ENCODE measurements at regions not wholly inside any gene's neighbourhood (a gene's known extent, or its start where the extent isn't known, plus 50 kb on each side); places are given as distances from the start of the nearest gene placed in this dataset.

DNA sequence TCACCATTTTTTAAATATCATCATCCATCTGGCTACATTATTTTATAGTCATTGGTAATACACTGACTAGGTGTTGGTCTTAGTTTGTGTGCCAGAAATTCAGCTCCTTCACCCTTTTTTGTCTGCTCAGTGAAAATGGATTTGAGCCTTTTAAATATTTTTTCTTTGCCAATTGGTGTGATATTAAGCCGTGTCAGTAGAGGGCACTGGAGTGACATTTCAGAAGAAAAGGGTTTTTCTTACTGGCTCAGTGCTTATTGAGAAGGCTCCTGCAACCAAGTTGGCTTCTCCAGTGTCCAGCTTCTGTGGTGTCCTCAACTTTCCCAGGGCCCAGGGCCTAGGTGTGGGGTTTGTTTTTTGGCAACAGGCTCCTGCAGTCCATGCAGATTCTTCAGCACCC is 546.6 kb downstream of the DACH1 start (continued):
- TF ChIP-seq, protein P1, sequence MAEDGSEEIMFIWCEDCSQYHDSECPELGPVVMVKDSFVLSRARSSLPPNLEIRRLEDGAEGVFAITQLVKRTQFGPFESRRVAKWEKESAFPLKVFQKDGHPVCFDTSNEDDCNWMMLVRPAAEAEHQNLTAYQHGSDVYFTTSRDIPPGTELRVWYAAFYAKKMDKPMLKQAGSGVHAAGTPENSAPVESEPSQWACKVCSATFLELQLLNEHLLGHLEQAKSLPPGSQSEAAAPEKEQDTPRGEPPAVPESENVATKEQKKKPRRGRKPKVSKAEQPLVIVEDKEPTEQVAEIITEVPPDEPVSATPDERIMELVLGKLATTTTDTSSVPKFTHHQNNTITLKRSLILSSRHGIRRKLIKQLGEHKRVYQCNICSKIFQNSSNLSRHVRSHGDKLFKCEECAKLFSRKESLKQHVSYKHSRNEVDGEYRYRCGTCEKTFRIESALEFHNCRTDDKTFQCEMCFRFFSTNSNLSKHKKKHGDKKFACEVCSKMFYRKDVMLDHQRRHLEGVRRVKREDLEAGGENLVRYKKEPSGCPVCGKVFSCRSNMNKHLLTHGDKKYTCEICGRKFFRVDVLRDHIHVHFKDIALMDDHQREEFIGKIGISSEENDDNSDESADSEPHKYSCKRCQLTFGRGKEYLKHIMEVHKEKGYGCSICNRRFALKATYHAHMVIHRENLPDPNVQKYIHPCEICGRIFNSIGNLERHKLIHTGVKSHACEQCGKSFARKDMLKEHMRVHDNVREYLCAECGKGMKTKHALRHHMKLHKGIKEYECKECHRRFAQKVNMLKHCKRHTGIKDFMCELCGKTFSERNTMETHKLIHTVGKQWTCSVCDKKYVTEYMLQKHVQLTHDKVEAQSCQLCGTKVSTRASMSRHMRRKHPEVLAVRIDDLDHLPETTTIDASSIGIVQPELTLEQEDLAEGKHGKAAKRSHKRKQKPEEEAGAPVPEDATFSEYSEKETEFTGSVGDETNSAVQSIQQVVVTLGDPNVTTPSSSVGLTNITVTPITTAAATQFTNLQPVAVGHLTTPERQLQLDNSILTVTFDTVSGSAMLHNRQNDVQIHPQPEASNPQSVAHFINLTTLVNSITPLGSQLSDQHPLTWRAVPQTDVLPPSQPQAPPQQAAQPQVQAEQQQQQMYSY (CRISPR knock-in tag; IDR thresholded peaks at IDR 0.05): no peak
- TF ChIP-seq MAFF (IDR thresholded peaks at IDR 0.05; ENCODE audit: low read depth, low read length): 0 out of 2 replicates have a peak, but pooled peaks have one; percentile 28
- no peak for TF ChIP-seq KDM4B (CRISPR knock-in tag; IDR thresholded peaks at IDR 0.05)

DNA sequence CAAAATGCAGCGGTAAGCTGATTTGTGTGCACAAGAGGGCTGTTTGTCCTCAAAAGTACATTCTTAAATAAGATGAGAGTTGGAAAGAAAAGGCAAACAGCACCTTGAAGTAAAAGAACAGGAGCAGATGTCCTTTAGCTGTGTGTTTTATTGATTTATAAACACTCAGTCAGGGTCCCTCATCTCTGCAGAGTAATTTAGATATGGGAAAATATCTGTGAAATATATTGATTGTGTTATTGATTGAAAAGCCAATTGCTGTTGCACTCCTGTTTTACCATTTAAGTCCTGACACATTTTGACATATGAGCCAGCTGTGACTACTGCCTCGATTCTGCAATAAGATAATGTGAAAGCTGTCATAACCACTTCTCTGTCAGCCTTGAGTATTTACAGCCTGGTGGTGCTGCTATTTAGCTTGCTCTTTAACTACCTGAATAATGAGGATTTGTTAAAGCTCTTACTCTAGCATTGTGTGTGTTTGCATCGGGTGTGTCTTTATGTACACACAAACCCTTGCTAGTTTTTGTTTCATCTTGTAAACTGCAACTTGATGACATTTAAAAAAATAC is 550.1 kb downstream of the DACH1 start:
- in situ Hi-C loops (cut with HindIII; ENCODE audit: extremely low pct_ligation_motif_present, low pct_unique_long_range_greater_than_20kb): loop anchor here (25.0 kb wide), 1 partner anchor 570 kb away; no protein-coding TSS in a partner anchor
- CTCF ChIA-PET (ENCODE audit: low intra/inter-chr PET ratio, low total read pairs): no interaction called here
- H3K4me1 ChIP-seq (ENCODE audit: insufficient read depth, low read length): no peaks in the 10 kb centered on the region
- H3K27me3 ChIP-seq (ENCODE audit: control insufficient read depth in 1 of 2, insufficient read depth in 2 of 2, low read length in 2 of 2): no peaks in the 10 kb centered on the region
- no peaks in the 10 kb centered on the region for H3K36me3 ChIP-seq (replicated peaks in 1 of 2; ENCODE audit: control insufficient read depth in 1 of 2, insufficient read depth in 2 of 2, low read length in 2 of 2)
- no peaks in the 10 kb centered on the region for H4K20me1 ChIP-seq (ENCODE audit: insufficient read depth, low read length)
- no peaks in the 10 kb centered on the region for H3K79me2 ChIP-seq (ENCODE audit: insufficient read depth, low read length)
- H3K9me3 ChIP-seq (ENCODE audit: low read length): no peaks in the 10 kb centered on the region
- FAIRE-seq (no peak), DNase-seq (ENCODE audit: low spot score) (no peak), ATAC-seq (no peak)
- no peak overlapping the region for H3K4me3 ChIP-seq (replicated peaks in 1 of 3; ENCODE audit: insufficient read depth in 1 of 3, low read depth in 2 of 3, low read length in 3 of 3)
- no peak overlapping the region for H2AFZ ChIP-seq (ENCODE audit: low read length)
- no peak overlapping the region for H3K4me2 ChIP-seq (ENCODE audit: low read depth, low read length)
- intact Hi-C loops (cut with micrococcal nuclease; ENCODE audit: unreplicated experiment): no loop called here
- H3K27ac ChIP-seq (ENCODE audit: extremely low read length, insufficient read depth, low read length): no peak overlapping the region
- 11% methylated on average over 3 of the region's 3 CpGs for WGBS (ENCODE audit: low lambda C conversion rate)
- TF ChIP-seq KLF13 (CRISPR knock-in tag; IDR thresholded peaks at IDR 0.05): no peak
- no peak for TF ChIP-seq KDM5A (IDR thresholded peaks at IDR 0.05; ENCODE audit: borderline replicate concordance, low read length)
- TF ChIP-seq, protein P2, sequence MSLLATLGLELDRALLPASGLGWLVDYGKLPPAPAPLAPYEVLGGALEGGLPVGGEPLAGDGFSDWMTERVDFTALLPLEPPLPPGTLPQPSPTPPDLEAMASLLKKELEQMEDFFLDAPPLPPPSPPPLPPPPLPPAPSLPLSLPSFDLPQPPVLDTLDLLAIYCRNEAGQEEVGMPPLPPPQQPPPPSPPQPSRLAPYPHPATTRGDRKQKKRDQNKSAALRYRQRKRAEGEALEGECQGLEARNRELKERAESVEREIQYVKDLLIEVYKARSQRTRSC (CRISPR knock-in tag; IDR thresholded peaks at IDR 0.05; ENCODE audit: low read depth): no peak
- no peak for TF ChIP-seq SP4 (CRISPR knock-in tag; IDR thresholded peaks at IDR 0.05)
- TF ChIP-seq SALL2 (CRISPR knock-in tag; IDR thresholded peaks at IDR 0.05): no peak
- TF ChIP-seq, protein P3, sequence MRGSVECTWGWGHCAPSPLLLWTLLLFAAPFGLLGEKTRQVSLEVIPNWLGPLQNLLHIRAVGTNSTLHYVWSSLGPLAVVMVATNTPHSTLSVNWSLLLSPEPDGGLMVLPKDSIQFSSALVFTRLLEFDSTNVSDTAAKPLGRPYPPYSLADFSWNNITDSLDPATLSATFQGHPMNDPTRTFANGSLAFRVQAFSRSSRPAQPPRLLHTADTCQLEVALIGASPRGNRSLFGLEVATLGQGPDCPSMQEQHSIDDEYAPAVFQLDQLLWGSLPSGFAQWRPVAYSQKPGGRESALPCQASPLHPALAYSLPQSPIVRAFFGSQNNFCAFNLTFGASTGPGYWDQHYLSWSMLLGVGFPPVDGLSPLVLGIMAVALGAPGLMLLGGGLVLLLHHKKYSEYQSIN (CRISPR knock-in tag; IDR thresholded peaks at IDR 0.05; ENCODE audit: borderline replicate concordance): no peak
- TF ChIP-seq POLR2G (IDR thresholded peaks at IDR 0.05; ENCODE audit: low read depth, low read length): no peak
- no peak for TF ChIP-seq ZNF644 (CRISPR knock-in tag; IDR thresholded peaks at IDR 0.05; ENCODE audit: low read depth)
- TF ChIP-seq ZNF792 (CRISPR knock-in tag; IDR thresholded peaks at IDR 0.05): no peak
- POLR2A ChIA-PET: no interaction called here
- no peak overlapping the region for H3K9ac ChIP-seq (ENCODE audit: insufficient read depth, low read depth, low read length)
- no TSS peak for BruUV-seq (replicated peaks)
